GM19468 (cell line): ENCODE measurements at regions not wholly inside any gene's neighbourhood (a gene's known extent, or its start where the extent isn't known, plus 50 kb on each side); places are given as distances from the start of the nearest gene placed in this dataset.
A peak's percentile ranks its signal among the peaks of the same experiment; 100 is the strongest.

ENCODE experiments used
- ATAC-seq: cut with Tn5 transposase; IDR thresholded peaks from one replicate; pipeline ENCODE4 v1.9.1; 2021; ENCODE audit warnings: mild to moderate bottlenecking, moderate library complexity, moderate number of reproducible peaks; ENCODE audit not compliant: unreplicated experiment; ENCODE audit errors: extremely low read depth

DNA sequence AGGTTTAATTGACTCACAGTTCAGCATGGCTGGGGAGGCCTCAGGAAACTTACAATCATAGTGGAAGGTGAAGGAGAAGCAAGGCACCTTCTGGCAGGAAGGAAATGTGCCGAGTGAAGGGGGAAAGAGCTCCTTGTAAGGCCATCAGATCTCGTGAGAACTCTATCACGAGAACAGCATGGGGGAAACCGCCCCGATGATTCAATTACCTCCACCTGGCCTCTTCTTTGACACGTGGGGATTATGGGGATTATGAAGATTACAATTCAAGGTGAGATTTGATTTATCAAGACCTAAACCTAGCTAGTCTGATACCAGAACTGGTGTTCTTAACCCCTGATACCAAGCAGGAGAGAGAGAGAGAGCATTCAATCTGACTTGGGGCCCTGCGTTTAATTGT is 258.7 kb downstream of the PTEN start:
- ATAC-seq: no peak

DNA sequence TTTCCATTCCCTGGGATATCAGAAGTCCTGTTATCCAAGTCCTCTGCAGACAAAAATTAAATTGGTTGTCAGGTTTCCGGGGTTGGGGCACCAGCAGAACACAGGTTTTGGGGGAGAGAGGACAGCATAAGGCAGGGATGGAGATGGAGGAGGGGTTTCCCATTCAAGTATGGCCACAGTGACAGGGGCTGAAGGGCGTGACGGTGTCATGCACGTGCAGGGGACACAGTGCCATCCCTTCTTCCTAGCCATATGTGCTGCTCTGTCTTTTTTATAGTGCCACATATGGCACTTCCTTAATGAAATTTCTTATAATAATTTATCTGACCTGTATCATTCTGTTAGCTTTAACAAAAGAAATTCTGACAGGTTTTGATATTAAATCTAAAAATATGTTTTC is 259.2 kb downstream of the PTEN start:
- ATAC-seq: no peak

DNA sequence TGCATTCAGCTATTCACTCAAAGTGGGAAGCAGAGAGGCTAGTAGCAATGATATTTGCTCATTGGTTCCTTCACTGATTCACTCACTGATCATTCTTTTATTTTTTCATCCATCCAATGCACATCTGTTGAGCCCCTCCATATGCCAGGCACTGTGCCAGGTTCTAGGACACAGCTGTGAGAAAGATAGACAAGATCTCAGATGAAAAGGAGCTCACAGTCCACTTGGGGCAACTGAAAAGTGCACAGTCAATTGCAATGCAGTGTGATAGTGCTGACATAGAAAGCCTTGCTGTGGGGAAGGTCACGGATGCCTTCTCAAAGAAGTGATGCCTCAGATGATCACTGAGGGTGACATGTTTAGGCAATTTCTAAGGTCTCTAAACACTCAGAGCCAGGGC is 262.3 kb downstream of the PTEN start:
- no peak for ATAC-seq

DNA sequence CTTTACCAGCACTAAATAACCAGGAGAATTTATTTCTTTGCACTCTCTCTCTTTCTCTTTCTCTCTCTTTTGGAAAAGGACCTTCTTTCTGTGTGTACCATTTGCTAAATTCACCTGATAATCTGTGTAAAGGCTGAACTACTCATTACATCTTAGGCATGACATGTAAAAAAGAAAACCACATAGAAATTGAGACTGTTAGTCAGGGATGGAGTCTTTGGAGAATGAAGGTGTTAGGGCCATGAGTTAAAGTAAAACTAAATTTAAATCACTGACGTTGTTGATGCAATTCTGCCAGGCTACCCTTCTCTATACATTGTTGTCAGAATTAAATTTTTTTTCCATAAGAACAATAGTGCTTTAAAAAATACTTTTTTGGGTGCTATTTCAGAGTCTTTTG is 263.3 kb downstream of the PTEN start:
- no peak for ATAC-seq

DNA sequence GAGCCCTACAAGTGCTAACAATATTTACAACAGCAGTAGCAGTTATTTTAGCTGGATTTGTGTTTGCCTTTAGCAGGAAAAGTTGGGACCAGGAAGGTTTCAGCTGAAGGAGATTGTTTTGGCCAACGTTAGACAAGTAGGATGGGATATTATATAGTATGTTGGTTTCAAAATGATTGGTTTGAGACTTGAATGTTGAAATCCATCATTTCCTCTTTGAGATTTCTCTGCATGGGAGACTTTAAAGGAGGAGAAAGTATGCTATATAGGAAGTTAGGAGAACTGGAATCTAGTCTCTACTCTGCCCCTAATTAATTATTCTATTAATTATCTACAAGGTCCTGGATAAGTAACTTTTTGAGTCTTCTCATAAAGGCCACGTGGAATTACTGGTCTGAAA is 263.8 kb downstream of the PTEN start:
- no peak for ATAC-seq

DNA sequence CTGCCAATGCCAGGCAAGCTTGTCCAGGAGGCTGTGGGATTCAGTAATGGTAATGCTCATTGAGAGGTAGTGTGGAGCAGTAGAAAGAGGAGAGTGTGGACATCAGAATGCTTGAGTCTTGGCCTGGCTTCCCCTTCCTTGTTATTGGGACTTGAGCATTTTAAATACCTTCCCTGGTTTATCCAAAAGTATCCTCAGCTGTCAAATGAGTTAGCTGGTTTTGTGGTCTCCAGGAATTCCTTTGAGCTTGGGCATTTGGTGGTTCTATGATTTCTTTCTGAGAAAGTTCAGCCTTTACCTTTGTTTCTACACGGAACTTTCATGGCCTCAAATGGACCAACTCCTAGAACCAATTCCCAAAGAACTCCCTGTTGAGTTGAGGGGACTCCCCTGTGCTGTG is 264.3 kb downstream of the PTEN start:
- ATAC-seq: no peak

DNA sequence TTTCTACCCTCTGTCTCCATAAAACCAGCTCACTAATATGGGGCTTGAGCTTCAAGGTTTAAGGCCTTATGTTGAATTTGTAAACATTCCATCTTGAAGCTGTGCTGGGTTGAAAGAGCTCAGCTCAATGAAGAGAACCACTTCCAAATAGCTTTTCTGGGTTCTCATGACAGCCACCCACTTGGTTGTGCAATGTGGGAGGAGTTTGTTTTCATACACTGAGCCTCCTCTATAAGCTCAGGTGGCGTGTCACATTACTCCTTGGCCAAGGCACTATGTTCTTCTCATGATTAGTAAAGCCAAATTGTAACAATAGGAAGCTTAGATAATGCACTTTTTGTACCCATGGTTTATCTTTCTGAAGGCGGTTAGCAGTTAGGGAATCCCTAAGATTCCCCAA is 265.6 kb downstream of the PTEN start:
- no peak for ATAC-seq

DNA sequence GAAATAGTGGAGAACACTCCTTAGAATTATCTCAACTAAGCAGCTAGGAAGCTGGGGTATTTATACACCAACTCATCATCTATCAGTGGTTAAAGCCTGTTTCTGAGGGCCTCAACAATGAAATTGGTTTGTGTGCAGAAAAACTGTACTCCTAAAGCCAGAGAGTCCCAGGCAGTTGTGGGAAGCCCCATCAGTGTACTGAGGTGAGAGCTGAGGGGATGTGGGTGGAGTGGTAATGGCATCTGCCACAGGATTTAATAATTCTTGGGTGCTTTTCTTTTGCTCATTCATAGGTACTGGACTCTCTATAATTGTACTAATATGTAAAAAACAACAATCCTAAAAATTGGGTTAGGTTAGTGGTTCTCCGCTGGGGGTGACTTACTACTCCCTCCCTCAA is 267.5 kb downstream of the PTEN start:
- no peak for ATAC-seq

DNA sequence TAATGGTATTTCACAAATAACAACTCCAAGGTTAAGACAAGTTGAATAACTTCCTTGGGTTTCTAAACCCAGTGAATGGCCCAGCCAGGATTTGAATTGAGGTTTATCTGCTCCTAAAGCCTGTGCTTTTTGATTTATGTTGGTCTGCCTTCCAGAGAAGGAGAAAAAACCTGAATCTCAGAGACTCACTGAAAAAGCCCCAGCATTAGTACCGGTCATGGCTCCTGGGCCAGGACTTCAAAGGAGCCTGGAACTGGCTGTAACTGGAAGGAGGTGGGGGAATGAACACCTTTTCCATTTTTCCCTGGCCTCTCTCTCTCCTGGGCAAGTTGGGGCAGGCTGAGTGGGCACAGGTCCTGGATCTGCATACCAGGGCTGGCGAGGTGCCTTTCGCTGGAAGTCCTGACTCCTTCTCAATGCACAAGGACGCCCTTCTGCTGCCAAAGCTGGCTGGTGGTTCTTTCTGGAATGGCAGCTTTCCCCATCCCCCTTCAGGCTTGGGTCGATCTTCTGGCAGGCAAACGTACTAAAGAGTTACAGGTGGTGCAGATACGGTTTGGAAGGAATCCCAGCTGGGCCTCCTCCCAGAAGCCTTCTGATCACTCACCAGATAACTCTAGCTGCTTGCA is 268.2 kb downstream of the PTEN start:
- ATAC-seq: no peak

DNA sequence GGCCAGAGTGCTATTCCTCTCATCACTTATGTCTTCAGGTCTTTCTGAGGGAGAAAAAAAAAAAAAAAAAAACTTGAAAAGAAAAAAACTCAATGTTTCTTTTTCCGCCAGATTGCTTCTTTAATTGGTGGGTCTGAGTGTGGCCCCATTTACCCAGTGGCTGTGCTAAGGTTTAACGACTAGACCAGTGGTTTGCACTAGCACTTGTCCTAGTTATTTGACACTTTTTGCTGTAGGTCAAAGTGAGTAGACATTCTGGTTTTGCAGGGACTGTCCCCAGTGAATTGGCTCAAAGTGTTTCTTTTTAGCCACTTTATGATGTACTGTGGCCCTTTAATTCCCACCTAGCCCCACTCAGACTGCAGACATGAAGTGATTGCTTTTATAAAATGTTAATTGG is 273.3 kb downstream of the PTEN start:
- no peak for ATAC-seq

DNA sequence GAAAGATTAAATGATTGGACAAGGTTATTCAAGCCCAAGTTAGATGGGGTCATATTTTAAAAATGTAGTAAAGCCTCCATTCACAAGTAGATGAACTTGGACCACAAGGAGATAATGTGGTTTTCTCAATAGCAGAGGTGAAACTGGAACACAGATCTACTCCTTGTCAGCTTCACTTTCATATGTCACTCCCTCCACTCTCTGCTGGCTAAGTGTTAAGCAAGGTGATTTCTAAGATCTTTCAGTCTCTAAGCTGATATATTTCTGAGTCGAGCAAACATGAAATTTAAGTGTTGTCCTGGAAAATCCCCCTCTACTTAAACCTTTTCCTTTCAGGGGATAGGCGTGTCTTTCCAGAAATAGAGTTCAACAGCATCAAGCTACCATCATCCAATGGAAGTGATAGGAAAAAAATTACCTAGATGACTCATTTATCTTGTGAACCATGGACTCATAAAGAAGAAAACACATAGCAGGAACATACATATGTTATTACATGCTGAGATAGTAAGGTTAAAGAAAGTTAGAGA is 275.0 kb downstream of the PTEN start:
- ATAC-seq: peak; percentile 81

DNA sequence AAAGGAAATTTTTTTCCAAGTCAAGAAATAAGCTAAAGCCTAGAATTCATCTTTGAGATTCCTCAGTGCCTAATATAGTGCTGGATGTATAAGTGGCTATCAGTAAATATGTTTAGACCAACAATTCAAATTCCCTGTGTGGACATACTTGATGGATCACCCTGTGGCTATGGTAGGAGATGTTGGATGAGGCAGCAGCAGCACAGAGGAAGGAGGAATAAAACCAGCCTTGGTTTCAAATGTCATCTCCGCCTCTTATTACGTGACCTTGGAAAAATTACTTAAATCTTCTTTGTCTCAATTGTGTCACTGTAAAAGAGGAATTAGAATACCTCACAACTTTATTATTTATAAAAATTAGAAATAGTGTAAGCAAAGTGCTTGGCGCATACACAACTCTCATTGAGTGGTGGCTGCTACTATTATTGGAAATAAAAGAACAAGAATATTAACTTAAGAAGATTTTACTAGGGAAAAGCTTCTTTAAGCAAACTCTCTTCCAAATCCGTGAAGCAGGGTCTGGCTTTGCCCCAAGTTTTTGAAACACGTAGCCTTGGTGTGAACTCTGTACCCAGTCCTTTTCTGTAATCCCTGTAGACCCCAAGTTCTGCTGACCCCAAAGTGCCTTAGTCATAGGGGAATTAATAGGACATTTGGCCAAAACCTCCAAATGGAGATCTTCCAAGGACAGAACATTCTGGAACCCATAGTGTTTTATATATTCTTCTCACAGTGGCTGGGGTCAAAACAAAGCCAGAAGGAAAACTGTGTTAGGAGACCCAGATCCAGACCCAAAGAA is 283.8 kb downstream of the PTEN start:
- ATAC-seq: no peak

DNA sequence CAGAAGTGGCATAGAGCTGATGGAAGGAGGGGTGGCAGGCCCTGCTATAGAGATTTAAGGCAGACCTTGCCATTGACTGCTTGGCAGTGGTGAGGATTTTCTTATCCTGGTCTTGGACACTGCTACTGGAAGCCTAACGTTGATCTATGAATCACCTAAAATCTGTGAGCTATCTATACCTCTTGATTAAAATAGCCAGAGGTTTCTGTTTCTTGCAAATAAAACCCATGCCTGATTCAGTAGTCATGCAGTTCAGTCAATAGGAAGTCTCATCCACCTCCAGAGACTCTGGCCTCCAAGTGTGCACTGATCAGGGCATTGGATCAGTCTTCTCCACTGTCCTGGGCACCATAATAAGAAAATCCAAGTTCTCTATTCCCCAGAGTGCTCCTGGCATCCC is 286.5 kb downstream of the PTEN start:
- no peak for ATAC-seq

DNA sequence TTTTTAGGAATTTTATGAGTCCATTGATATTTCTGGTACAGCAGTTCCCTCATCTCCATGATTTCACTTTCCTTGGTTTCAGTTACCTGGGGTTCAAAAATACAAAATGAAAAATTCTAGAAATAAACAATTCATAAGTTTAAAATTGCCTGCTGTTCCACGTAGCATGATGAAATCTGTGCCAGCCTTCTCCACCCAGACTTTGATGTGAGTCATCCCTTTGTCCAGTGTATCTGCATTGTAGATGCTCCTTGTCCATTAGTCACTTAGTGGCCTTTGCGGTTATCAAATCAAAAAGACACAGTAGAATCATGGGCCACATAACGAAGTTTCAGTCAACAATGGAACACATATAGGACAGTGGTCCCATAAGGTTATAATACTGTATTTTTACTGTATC is 286.9 kb downstream of the PTEN start:
- no peak for ATAC-seq

DNA sequence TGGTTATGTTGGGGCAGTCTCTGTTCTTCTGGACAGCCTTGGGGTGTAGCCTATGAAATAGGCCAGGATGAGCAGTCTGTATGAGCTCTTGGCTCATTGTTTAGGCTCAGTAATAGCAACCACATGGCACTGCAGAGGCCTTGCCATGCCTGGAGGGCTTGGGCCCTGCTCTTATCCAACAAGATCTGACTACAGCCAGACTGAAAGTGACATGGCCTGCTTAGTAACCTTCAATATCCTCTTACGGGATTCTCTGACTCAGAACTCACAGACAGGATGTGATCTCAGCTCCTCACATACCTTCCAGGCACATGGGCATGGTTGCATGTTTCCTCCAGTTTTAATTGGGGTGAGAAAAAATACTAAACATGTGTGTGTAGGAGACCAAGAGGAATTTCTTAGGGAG is 289.3 kb downstream of the PTEN start:
- ATAC-seq: peak; percentile 72

DNA sequence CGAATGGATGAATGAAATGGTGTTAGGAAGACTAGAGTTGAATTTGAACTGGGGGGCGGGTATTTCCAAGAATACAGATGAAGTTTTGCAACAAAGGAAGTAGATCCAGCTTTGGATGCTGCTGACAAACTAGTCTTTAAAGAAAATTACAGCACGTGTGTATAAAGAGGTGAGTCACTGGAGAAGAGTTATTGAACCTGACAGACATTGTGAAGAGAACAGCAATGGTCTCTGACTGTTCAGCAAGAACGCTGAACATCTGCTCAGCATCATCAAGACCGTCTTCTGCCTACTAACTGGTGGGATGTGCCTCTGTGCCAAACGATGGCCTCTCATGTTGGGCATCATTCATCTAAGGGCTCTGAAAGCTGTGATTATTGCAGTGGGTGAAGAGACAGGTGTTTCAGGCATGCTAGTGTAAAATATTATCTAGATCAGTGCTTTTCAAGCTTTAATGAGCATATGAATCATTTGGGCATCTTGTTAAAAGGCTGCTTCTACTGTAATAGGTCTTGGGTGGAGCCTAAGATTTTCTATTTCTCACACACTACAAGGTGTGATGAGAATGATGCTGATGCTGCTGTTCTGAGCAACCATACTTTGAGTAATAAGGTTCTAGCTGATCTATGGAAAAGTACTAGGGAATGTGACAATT is 291.3 kb downstream of the PTEN start:
- no peak for ATAC-seq

DNA sequence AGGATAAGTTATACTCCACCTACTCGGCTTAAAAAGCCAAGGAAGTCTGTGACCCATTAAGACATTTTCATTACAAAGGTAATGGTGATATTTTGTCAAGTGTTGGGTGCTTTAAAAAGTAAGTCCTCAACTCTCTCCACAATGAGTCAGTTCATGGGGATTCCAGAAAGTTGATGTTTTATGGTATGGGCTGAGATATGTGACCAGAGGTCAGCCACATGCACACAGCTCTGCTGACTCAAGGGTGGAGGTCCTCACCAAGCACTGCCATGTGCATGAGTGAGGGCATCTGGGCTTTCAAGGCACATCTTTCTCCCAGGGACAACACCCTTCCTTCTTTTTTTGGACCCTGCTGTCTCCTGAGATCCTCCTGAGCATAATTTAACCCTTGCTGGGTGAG is 292.9 kb downstream of the PTEN start:
- ATAC-seq: no peak

DNA sequence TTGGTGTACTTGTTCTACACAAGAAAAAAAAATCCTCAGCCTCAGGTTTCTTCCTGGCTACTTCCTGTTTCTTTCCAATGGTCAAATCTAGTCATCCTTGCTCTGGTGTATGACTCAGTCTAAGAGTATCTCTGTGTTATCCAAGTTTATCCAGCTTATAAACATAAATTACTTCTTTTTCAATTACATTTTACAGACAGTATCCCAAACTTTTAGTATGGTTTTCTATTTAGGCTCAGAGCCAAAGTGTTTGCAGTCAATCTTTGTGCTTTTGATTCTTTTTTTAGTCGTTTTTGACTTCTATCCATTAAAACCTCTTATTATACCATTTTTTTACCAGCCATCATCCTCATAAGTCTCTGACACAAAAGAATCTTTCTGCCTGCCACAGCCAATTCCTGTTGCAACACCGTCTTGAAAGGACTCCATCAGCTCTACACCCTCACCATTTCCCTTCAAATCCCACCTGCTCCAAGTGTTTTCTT is 294.6 kb downstream of the PTEN start:
- no peak for ATAC-seq

DNA sequence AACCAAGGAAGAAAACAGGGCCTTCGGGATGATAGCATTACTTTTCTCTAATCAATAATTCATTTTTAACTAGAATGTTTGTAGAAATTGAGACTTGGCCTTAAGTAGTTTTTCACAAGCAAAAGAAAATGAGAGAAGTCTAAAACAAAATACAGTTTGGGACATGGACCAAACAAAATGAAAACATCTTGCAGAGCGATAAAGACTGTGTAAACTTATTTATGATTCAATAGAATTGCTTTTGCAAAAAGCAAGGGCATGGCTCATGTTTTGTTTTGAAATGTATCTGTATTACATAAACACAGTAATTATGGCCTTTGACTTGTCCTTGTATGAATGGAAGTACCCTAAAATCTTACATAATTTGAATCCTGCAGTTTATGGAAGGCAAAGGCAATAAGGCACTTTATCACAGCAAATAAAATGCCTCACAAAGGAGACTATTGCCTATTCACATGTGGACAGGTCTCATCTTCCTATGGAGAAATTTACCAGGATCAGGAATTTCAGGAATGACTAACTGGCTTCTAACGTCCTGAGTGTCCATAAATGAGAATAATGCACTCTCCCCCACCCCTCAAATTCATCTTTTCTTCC is 295.2 kb downstream of the PTEN start:
- no peak for ATAC-seq

DNA sequence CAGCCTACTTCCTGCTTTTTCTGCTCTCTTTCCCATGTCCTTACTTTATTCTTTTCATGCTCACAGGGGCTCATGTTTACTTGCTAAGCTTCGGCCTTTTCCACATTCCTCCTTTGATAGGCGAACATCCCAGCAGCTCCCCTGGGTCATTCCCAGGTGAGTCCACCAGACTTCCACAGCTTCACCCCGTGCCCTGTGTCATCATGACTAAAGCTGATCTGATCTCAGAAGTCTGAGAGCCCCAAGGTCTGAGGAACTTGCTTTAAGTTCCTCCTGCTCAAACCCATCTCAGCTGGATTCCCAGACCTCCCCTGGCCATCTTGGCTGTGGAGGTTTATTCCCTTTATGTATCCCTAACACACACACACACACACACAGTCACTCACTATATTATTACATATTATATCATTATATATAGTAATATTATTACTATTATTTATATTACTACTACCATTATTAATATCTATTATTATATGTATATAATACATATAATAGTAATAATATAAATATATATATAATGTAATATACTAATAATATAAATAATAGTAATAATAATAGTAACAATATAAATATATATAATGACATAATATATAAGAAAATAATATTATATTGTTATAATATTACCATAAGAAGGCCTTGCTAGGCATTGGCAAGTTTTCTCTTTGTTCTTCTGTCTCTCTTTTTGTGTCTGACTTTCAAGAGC is 295.9 kb downstream of the PTEN start:
- no peak for ATAC-seq
